ENCODE measurements at regions not wholly inside any gene's neighbourhood (a gene's known extent, or its start where the extent isn't known, plus 50 kb on each side); places are given as distances from the start of the nearest gene placed in this dataset.
A peak's percentile ranks its signal among the peaks of the same experiment; 100 is the strongest.
"Not testable (repeated sequence)": the region's sequence is repeated elsewhere in the genome, so short reads cannot be mapped to it uniquely, and the experiment has no call there.

GRCh38 chr5:124622851-124623250 lies 123.6 kb downstream of the ZNF608 start:
- DNase-seq (ENCODE audit: low read depth in 4 of 4, low spot score in 2 of 4): no peak

- no peak for DNase-seq (ENCODE audit: low read depth in 4 of 4, low spot score in 2 of 4)
Measured at GRCh38 chr5:124621279-124621678, 125.2 kb downstream of the ZNF608 start.

GRCh38 chr5:124620743-124621142 lies 125.7 kb downstream of the ZNF608 start:
- DNase-seq (ENCODE audit: low read depth in 4 of 4, low spot score in 2 of 4): no peak

- DNase-seq (ENCODE audit: low read depth in 4 of 4, low spot score in 2 of 4): no peak
Measured at GRCh38 chr5:124619121-124619520, 127.3 kb downstream of the ZNF608 start.

DNA sequence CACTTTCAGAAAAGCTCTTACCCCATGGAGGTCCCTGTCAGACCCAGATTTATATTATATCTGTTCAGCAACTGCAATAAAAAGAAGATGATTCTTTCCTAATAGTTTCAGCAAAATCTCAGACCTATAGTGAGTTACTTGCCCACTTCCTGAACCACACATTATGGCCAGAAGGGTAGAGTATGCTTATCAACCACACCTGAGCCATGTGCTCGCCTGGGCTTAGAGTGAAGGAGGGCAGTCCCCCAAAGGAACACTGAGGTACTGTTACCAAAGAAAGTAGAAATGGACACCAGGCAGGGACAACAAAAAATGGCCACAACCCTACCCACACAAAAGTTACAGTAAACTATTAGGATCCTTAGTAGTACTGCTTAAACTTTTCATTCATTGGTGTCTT lies 128.7 kb downstream of the ZNF608 start:
- no peak for DNase-seq (ENCODE audit: low read depth in 4 of 4, low spot score in 2 of 4)

GRCh38 chr5:124614836-124615385 lies 131.5 kb downstream of the ZNF608 start:
- DNase-seq (ENCODE audit: low read depth in 4 of 4, low spot score in 2 of 4): no peak

- DNase-seq (ENCODE audit: low read depth in 4 of 4, low spot score in 2 of 4): no peak
Measured at GRCh38 chr5:124614105-124614504, 132.3 kb downstream of the ZNF608 start.

DNA sequence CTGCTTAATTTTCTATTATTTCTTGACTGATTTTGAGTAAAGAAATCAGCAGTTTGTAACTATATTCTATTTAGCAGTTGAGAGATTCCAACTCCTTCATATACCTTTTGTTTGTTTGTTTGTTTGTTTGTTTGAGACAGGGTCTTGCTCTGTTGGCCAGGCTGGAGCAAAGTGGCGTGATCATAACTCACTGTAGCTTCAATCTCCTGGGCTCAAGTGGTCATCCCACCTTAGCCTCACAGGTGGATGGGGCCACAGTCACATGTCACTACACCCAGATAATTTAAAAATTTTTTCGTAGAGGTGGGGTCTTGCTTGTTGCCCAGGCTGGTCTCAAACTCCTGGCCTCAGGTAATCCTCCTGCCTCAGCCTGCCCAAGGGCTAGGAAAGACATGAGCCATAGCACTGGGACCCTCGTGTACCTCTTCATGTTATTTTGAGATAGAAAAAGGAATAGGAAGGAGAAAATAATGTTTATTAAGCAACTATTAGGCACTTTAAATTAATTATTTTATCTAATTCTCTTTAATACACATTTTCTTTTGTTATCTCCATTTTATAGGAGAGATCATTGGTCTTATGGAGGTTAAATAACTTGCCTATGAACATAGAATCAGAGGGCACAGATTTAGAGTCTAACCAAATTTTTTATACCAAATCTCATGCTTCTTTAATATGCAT lies 133.0 kb downstream of the ZNF608 start:
- no peak for DNase-seq (ENCODE audit: low read depth in 4 of 4, low spot score in 2 of 4)

DNA sequence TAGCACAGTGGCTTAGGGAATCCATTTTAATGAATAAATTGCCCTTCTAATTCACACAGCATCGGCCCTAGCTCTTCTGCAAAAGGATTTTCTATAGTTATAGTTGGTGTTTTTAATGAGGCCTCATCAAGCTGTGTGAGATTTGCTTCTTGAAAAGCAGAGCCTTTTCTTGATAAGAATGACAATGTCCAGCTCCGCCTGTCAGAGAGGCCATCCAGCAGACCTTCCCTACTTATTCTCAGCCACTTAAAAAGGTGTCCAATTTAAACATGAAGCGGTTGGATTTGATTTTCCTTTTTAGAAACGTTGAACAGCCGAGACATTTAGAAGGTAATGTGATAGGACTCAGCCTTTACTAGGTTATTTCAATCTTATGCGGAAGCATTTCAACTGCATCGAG lies 134.4 kb downstream of the ZNF608 start:
- DNase-seq (ENCODE audit: low read depth in 4 of 4, low spot score in 2 of 4): no peak

- not testable (repeated sequence) for DNase-seq (ENCODE audit: low read depth in 4 of 4, low spot score in 2 of 4)
Measured at GRCh38 chr5:124611262-124611661, 135.2 kb downstream of the ZNF608 start.

- DNase-seq (ENCODE audit: low read depth in 4 of 4, low spot score in 2 of 4): not testable (repeated sequence)
Measured at GRCh38 chr5:124609685-124610084, 136.8 kb downstream of the ZNF608 start.

- no peak for DNase-seq (ENCODE audit: low read depth in 4 of 4, low spot score in 2 of 4)
Measured at GRCh38 chr5:124606543-124606942, 139.9 kb downstream of the ZNF608 start.

- no peak for DNase-seq (ENCODE audit: low read depth in 4 of 4, low spot score in 2 of 4)
Measured at GRCh38 chr5:124606093-124606492, 140.3 kb downstream of the ZNF608 start.

GRCh38 chr5:124605541-124605940 lies 140.9 kb downstream of the ZNF608 start:
- DNase-seq (ENCODE audit: low read depth in 4 of 4, low spot score in 2 of 4): peak in 2 of 4 donors; percentile 64 to 67

DNA sequence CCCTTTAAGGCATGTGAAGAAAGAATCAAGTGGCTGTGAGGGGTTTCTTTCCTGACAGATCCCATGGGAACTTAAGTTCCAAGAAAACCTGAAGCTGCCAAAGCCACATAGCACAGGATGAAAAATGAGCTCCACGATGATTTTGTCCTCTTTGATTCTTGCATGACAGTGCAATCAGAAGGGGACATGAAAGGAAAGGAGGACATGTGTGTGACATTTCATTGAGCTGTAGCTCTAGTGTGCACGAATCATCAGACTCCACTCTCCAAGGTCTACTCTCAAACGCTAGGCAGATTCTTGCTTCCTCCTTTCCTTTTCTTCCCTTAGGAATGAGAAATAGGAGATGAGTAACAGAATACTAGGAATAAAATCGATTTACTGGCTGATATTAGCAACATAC lies 142.0 kb downstream of the ZNF608 start:
- no peak for DNase-seq (ENCODE audit: low read depth in 4 of 4, low spot score in 2 of 4)

DNA sequence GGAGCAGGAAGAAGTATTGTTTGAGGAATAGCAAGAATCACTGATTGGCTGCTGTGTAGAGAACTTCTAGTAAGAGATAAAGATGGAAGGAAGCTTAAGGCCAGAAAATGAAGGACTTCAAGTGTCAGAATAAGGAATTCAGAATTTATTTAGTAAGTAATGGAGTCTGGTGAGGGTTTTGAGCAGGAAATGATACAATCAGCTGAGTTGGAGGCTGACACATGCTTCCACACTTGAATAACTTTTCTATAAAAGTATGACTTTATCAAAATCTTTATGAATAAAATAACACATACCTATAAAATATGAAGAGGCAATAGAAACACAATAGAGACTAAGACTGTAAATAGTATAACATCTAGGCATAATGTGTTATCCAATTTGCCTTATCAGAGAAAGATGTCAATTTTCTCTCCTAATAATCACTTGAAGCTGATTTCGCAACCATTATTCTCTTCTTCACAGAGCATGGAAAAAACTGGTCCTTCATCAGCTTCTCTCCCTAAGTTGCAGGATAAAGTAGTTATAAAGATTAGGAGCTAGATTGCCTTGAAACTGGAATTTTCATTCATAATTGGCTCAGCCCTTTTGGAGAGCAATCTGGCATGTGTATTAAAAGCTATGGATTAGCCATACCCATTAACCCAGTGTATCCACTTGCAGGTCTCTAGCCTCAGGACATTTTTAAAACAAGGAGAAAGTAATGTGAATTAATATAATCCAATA lies 143.4 kb downstream of the ZNF608 start:
- no peak for DNase-seq (ENCODE audit: low read depth in 4 of 4, low spot score in 2 of 4)

DNA sequence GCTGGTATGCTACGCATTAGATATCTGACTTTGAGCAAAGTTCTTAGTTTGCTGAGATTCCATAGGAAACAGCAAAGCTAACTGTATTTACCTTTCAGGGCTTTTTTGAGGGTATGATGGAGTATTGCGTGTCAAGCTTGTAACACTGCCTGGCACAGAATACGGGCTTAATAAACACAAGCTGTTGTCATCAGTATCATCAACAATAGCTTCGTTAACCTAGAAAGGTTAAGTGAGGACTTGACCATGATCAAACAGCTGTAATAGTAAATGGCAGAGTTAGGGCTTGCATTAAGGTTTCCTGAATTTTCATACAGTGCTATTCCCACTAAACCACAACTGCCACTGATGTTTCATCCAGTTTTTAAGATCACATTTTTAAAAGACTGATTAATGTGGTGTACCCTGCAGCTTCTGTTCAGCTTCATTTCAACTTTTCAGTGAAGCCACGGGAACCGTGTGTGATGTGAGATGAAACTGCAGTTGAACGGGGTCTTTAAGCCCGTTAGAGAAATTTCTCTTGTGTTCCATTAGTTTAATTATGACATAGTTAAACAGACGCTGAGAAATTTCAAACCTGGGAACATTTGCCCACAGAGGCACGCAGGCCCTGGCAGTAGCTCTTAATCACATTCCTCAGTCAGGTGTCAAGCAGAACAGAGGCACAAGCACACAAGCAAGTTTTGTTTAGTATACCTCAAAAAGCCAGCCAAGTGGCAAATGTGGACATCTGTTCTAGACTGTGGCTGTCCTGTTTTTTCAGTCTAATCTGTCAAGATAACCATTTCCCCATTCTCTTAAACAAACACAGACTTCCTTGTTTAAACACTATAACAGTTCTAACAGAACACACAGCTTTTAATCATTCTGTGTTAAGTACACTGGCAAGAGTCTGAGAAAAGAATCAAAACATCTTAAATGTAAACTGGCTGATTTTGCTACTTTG lies 147.1 kb downstream of the ZNF608 start:
- peak in 1 of 4 donors; percentile 39 for DNase-seq (ENCODE audit: low read depth in 4 of 4, low spot score in 2 of 4)

DNA sequence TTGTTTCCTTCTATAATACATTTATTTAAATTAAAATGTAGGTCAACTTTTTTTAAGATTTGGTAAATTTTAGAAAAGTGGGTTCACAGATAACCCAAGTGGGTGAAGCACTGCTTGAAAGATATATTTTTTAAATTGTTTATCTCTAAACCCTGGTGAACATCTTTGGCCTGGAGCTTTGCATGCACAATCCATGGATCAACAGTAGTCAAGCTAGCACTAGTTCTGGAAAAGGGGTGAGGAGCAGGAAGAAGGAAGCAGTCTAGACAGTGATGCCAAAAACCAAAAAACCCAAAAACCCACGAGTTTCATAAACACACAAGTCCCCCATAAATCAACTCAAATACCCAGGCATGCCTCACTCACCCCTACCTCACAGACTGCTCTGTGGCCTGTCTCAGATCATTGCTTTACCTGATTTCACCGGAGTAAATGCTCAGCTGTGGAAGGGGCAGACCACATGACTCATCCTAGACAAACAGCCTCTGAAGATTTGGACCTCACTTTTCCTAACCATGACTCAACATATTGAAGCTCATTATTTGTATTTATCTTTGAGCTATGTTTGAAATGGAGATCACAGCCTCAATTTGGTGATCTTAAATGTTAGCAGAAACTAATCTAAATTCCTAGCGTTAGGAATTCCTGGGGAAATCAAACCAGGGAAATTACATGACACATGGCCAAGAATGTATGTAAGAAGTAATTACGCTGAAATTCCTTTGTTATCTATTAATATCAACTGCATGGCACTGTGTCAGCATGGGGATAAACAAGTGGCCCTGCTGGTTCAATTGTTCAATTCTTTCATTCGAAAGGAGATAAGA lies 149.6 kb downstream of the ZNF608 start:
- DNase-seq (ENCODE audit: low read depth in 4 of 4, low spot score in 2 of 4): no peak

DNA sequence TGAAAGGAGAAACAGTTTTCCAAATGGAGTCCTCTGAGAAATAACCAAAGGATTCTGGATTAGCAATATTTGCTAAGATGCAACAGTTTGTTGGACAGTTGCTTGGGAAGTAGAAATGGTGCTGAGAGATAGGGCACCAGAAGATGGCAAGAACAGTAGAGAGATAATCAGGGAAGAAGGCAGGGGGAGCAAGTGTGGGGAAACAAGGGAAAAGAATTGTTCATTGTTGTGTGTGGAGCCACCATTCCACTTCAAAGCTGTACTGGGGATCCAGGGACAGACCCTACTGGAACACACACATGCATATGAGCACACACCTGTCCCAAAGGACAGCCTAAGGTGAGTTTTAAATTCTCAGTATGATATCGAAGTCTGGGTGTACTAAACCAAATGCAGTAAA lies 152.5 kb downstream of the ZNF608 start:
- DNase-seq (ENCODE audit: low read depth in 4 of 4, low spot score in 2 of 4): no peak

DNA sequence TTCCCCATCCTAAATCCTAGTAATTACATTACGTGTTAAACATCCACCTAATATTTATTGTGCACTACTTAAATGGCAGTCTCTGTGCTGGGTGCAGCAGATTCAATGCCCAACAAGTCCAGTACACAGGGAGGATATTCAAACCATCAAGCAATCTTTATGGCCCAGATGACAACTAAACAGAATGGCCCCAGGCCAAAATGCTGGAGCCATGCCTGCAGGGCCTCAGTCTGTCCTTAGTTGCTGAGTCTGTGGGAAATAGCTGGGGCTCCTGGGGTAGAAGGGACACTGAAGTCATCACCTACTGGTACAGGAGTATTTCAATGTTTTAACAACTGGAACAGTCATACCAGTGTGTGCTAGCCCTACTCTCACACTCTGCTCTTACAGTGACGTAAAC lies 153.5 kb downstream of the ZNF608 start:
- no peak for DNase-seq (ENCODE audit: low read depth in 4 of 4, low spot score in 2 of 4)

All from left renal cortex interstitium (tissue), 4 donors.